WTC11 (cell line): ENCODE measurements at regions not wholly inside any gene's neighbourhood (a gene's known extent, or its start where the extent isn't known, plus 50 kb on each side); places are given as distances from the start of the nearest gene placed in this dataset.

Experiments used
- ATAC-seq: fragments of 200-7000 bp; cut with Tn5 transposase; 2 replicates; pipeline ENCODE4 v1.10.0; 2021; ENCODE audit warnings: mild to moderate bottlenecking, moderate library complexity
- CTCF ChIA-PET: fragments of 300-600 bp; sonication (Branson Sonifier 250); formaldehyde crosslinking; loops from one replicate; lab custom pipeline; 2021; ENCODE audit warnings: antibody characterized with exemption; lab: Charles Lee
- POLR2A ChIA-PET: fragments of 350-600 bp; sonication (Branson Sonifier 250); formaldehyde crosslinking; loops from one replicate; lab custom pipeline; 2021; ENCODE audit warnings: antibody characterized with exemption; lab: Charles Lee
- DNase-seq: peaks from one replicate; pipeline ENCODE4 v3.0.0; 2021; ENCODE audit warnings: low spot score
- H3K27ac Mint-ChIP-seq: 2 replicates; pipeline ENCODE4 v1.8.0; 2021; ENCODE audit warnings: mixed read lengths
- H3K27me3 Mint-ChIP-seq: 2 replicates; pipeline ENCODE4 v1.8.0; 2021; ENCODE audit warnings: low read depth, mild to moderate bottlenecking, moderate library complexity, mixed read lengths
- H3K36me3 Mint-ChIP-seq: 2 replicates; pipeline ENCODE4 v1.8.0; 2021; ENCODE audit warnings: mixed read lengths
- H3K4me1 Mint-ChIP-seq: 2 replicates; pipeline ENCODE4 v1.8.0; 2022; ENCODE audit warnings: mixed read lengths
- H3K4me3 Mint-ChIP-seq: 2 replicates; pipeline ENCODE4 v1.8.0; 2021; ENCODE audit warnings: mild to moderate bottlenecking, moderate library complexity, mixed read lengths
- H3K9me3 Mint-ChIP-seq: 2 replicates; pipeline ENCODE4 v1.8.0; 2021; ENCODE audit warnings: mixed read lengths
- AFF4 ChIP-seq: sonication (generic); formaldehyde crosslinking; IDR thresholded peaks from 2 replicates; pipeline ENCODE4 v1.8.1; 2023; ENCODE audit warnings: mild to moderate bottlenecking, missing genetic modification reagents, borderline replicate concordance
- ATF1 ChIP-seq: sonication (generic); formaldehyde crosslinking; IDR thresholded peaks from 2 replicates; pipeline ENCODE4 v1.8.1; 2023; ENCODE audit warnings: mild to moderate bottlenecking, moderate library complexity, missing genetic modification reagents
- ATF2 ChIP-seq: sonication (generic); formaldehyde crosslinking; IDR thresholded peaks from 2 replicates; pipeline ENCODE4 v1.8.1; 2022; ENCODE audit warnings: low read depth, missing genetic modification reagents, borderline replicate concordance
- CDX4 ChIP-seq: fragments of 250-450 bp; sonication (Bioruptor Pico); IDR thresholded peaks from 2 replicates; pipeline ENCODE4 v1.9.0; 2021; ENCODE audit warnings: moderate library complexity, mild to moderate bottlenecking, inconsistent platforms, borderline replicate concordance
- E2F4 ChIP-seq: sonication (generic); formaldehyde crosslinking; IDR thresholded peaks from 2 replicates; pipeline ENCODE4 v1.8.1; 2022; ENCODE audit warnings: low read depth, mild to moderate bottlenecking, moderate library complexity, missing genetic modification reagents, borderline replicate concordance
- FOXP1 ChIP-seq: sonication (generic); formaldehyde crosslinking; IDR thresholded peaks from 2 replicates; pipeline ENCODE4 v1.8.0; 2022; ENCODE audit warnings: missing genetic modification reagents, mild to moderate bottlenecking, moderate library complexity, borderline replicate concordance
- GABPB1 ChIP-seq: sonication (generic); formaldehyde crosslinking; IDR thresholded peaks from 2 replicates; pipeline ENCODE4 v1.8.1; 2023; ENCODE audit warnings: mild to moderate bottlenecking, missing genetic modification reagents
- HMGA2 ChIP-seq: fragments of 250-450 bp; sonication (Bioruptor Pico); IDR thresholded peaks from 2 replicates; pipeline ENCODE4 v1.4.0; 2021; ENCODE audit warnings: mild to moderate bottlenecking, moderate library complexity
- JAZF1 ChIP-seq: fragments of 250-450 bp; sonication (Bioruptor Pico); IDR thresholded peaks from 2 replicates; pipeline ENCODE4 v1.9.0; 2021; ENCODE audit warnings: moderate library complexity, mild to moderate bottlenecking, inconsistent platforms
- KAT7 ChIP-seq: sonication (generic); formaldehyde crosslinking; IDR thresholded peaks from 2 replicates; pipeline ENCODE4 v1.8.1; 2023; ENCODE audit warnings: missing genetic modification reagents, mild to moderate bottlenecking, borderline replicate concordance
- NR2C2 ChIP-seq: sonication (generic); formaldehyde crosslinking; IDR thresholded peaks from 2 replicates; pipeline ENCODE4 v1.8.0; 2022; ENCODE audit warnings: mild to moderate bottlenecking, missing genetic modification reagents
- PRRX2 ChIP-seq: fragments of 250-450 bp; sonication (Bioruptor Pico); IDR thresholded peaks from 2 replicates; pipeline ENCODE4 v1.8.0; 2021; ENCODE audit warnings: mild to moderate bottlenecking
- SOX15 ChIP-seq: fragments of 250-450 bp; sonication (Bioruptor Pico); IDR thresholded peaks from 2 replicates; pipeline ENCODE4 v1.9.0; 2021; ENCODE audit warnings: mild to moderate bottlenecking
- SP1 ChIP-seq: sonication (generic); formaldehyde crosslinking; conservative IDR thresholded peaks from 2 replicates; pipeline ENCODE4 v1.8.1; 2022; ENCODE audit warnings: missing genetic modification reagents
- TCF7 ChIP-seq: sonication (generic); formaldehyde crosslinking; IDR thresholded peaks from 2 replicates; pipeline ENCODE4 v1.8.0; 2022; ENCODE audit warnings: mild to moderate bottlenecking, low read depth, missing genetic modification reagents, moderate library complexity
- TEAD1 ChIP-seq: sonication (generic); formaldehyde crosslinking; IDR thresholded peaks from 2 replicates; pipeline ENCODE4 v1.8.0; 2022; ENCODE audit warnings: mild to moderate bottlenecking, missing genetic modification reagents
- TEAD4 ChIP-seq: sonication (generic); formaldehyde crosslinking; IDR thresholded peaks from 2 replicates; pipeline ENCODE4 v1.8.0; 2022; ENCODE audit warnings: mild to moderate bottlenecking, missing genetic modification reagents
- TP53 ChIP-seq: sonication (generic); formaldehyde crosslinking; IDR thresholded peaks from 2 replicates; pipeline ENCODE4 v1.8.1; 2023; ENCODE audit warnings: mild to moderate bottlenecking, missing genetic modification reagents
- USF1 ChIP-seq: sonication (generic); formaldehyde crosslinking; IDR thresholded peaks from 2 replicates; pipeline ENCODE4 v1.8.0; 2022; ENCODE audit warnings: mild to moderate bottlenecking, missing genetic modification reagents
- ZBTB21 ChIP-seq: sonication (generic); formaldehyde crosslinking; IDR thresholded peaks from 2 replicates; pipeline ENCODE4 v1.8.1; 2023; ENCODE audit warnings: mild to moderate bottlenecking, missing genetic modification reagents, borderline replicate concordance
- ZNF121 ChIP-seq: sonication (generic); formaldehyde crosslinking; IDR thresholded peaks from 2 replicates; pipeline ENCODE4 v1.8.0; 2023; ENCODE audit warnings: missing genetic modification reagents
- ZNF317 ChIP-seq: sonication (generic); formaldehyde crosslinking; IDR thresholded peaks from 2 replicates; pipeline ENCODE4 v1.8.1; 2023; ENCODE audit warnings: low read depth, mild to moderate bottlenecking, moderate library complexity, missing genetic modification reagents, borderline replicate concordance
- ZNF423 ChIP-seq: fragments of 250-450 bp; sonication (Bioruptor Pico); IDR thresholded peaks from 2 replicates; pipeline ENCODE4 v2.1.2; 2022; ENCODE audit warnings: mild to moderate bottlenecking, moderate library complexity
- ZSCAN18 ChIP-seq: fragments of 250-450 bp; sonication (Bioruptor Pico); IDR thresholded peaks from 2 replicates; pipeline ENCODE4 v2.1.2; 2022; ENCODE audit warnings: mild to moderate bottlenecking, moderate library complexity

GRCh38 chr1:219039682-219040154 is 134.0 kb upstream of the LYPLAL1 start:
- H3K27me3 Mint-ChIP-seq, result no peaks in the 10 kb centered on the region
- ATAC-seq, result no peak
- peaks cover 18% of the 10 kb centered on the region for H3K9me3 Mint-ChIP-seq
- POLR2A ChIA-PET, result no interaction called here
- TF ChIP-seq ZNF423, result no peak
- TF ChIP-seq SOX15, result no peak
- no peak for TF ChIP-seq ZNF317
- TF ChIP-seq, all 79 proteins: peak for 0
- H3K4me1 Mint-ChIP-seq, result peaks cover 10% of the 10 kb centered on the region
- CTCF ChIA-PET, result no interaction called here
- peaks cover 12% of the 10 kb centered on the region for H3K36me3 Mint-ChIP-seq
- no peak overlapping the region for H3K27ac Mint-ChIP-seq
- DNase-seq, result no peak
- no peak overlapping the region for H3K4me3 Mint-ChIP-seq

- no peaks in the 10 kb centered on the region for H3K27me3 Mint-ChIP-seq
- ChIA-PET POLR2A (no interaction called here), CTCF (no interaction called here)
- ATAC-seq (no peak), DNase-seq (no peak)
- H3K36me3 Mint-ChIP-seq, result peaks cover 12% of the 10 kb centered on the region
- peaks cover 18% of the 10 kb centered on the region for H3K9me3 Mint-ChIP-seq
- no peak overlapping the region for H3K4me3 Mint-ChIP-seq
- TF ChIP-seq USF1, result no peak
- no peak for TF ChIP-seq SOX15
- no peak for TF ChIP-seq ATF2 (CRISPR knock-in tag)
- TF ChIP-seq ZSCAN18 (CRISPR knock-in tag), result no peak
- TF ChIP-seq ZNF317, result no peak
- TF ChIP-seq GABPB1 (CRISPR knock-in tag), result no peak
- no peak for TF ChIP-seq KAT7 (CRISPR knock-in tag)
- no peak for TF ChIP-seq FOXP1
- TF ChIP-seq ZNF423, result no peak
- no peak for TF ChIP-seq PRRX2 (CRISPR knock-in tag)
- no peak for TF ChIP-seq ATF1
- no peak for TF ChIP-seq E2F4 (CRISPR knock-in tag)
- no peak for TF ChIP-seq NR2C2 (CRISPR knock-in tag)
- TF ChIP-seq CDX4 (CRISPR knock-in tag), result no peak
- TF ChIP-seq JAZF1 (CRISPR knock-in tag), result no peak
- H3K4me1 Mint-ChIP-seq, result peaks cover 10% of the 10 kb centered on the region
- no peak overlapping the region for H3K27ac Mint-ChIP-seq
These were observed 133.4 kb upstream of the LYPLAL1 start for GRCh38 chr1:219040291-219040690.

GRCh38 chr1:219041141-219041540 is 132.5 kb upstream of the LYPLAL1 start:
- no peak overlapping the region for H3K4me3 Mint-ChIP-seq
- no peak for TF ChIP-seq AFF4 (CRISPR knock-in tag)
- no peak for TF ChIP-seq ZNF121 (CRISPR knock-in tag)
- TF ChIP-seq KAT7 (CRISPR knock-in tag), result no peak
- TF ChIP-seq TP53, result no peak
- no peak for TF ChIP-seq ZBTB21 (CRISPR knock-in tag)
- TF ChIP-seq SP1, result no peak
- TF ChIP-seq TCF7 (CRISPR knock-in tag), result no peak
- TF ChIP-seq TEAD4 (CRISPR knock-in tag), result no peak
- no peak for TF ChIP-seq HMGA2
- TF ChIP-seq TEAD1 (CRISPR knock-in tag), result no peak
- no peak for TF ChIP-seq ZNF423
- TF ChIP-seq ATF2 (CRISPR knock-in tag), result no peak

More at GRCh38 chr1:219041141-219041540, 132.5 kb upstream of the LYPLAL1 start:
- Mint-ChIP-seq H3K4me1 (peaks cover 7% of the 10 kb centered on the region), H3K27me3 (no peaks in the 10 kb centered on the region), H3K27ac (no peak overlapping the region), H3K36me3 (peaks cover 12% of the 10 kb centered on the region), H3K9me3 (peaks cover 18% of the 10 kb centered on the region)
- ATAC-seq, result no peak
- POLR2A ChIA-PET, result no interaction called here
- CTCF ChIA-PET, result no interaction called here
- no peak for DNase-seq
